NB4 (cell line): ENCODE measurements at regions not wholly inside any gene's neighbourhood (a gene's known extent, or its start where the extent isn't known, plus 50 kb on each side); places are given as distances from the start of the nearest gene placed in this dataset.
"Not testable (repeated sequence)": the region's sequence is repeated elsewhere in the genome, so short reads cannot be mapped to it uniquely, and the experiment has no call there.

Experiments used
- DNase-seq: peaks from one replicate; pipeline ENCODE4 v3.0.0; 2010; ENCODE audit warnings: low read depth
- H3K4me3 ChIP-seq: one replicate; pipeline ENCODE4 v1.5.1; 2011; ENCODE audit warnings: mild to moderate bottlenecking, low read depth, low read length, moderate library complexity
- CTCF ChIP-seq: IDR thresholded peaks from one replicate; pipeline ENCODE4 v1.5.1; 2012; ENCODE audit warnings: low read depth, low read length
- MAX ChIP-seq: IDR thresholded peaks from 2 replicates; pipeline ENCODE4 v1.6.1; 2011; ENCODE audit warnings: low read depth, low read length
- MYC ChIP-seq: IDR thresholded peaks from 2 replicates; pipeline ENCODE4 v1.6.1; 2011; ENCODE audit warnings: low read depth, low read length
- POLR2A ChIP-seq: IDR thresholded peaks from 2 replicates; pipeline ENCODE4 v1.6.1; 2011; ENCODE audit warnings: mild to moderate bottlenecking; ENCODE audit not compliant: insufficient read length; ENCODE audit errors: extremely low read depth

- peak; percentile 42 for DNase-seq
- H3K4me3 ChIP-seq = no peak overlapping the region
- TF ChIP-seq CTCF (no peak), MYC (no peak), MAX (no peak), POLR2A (no peak)
These were observed 177.5 kb downstream of the TLE3 start for GRCh38 chr15:69920221-69920620.

- no peak for TF ChIP-seq POLR2A
- TF ChIP-seq MAX = no peak
- TF ChIP-seq MYC = no peak
- TF ChIP-seq CTCF = no peak
- H3K4me3 ChIP-seq = no peak overlapping the region
These were observed 175.8 kb downstream of the TLE3 start for GRCh38 chr15:69921626-69922619.

GRCh38 chr15:69924531-69924930 lies 173.2 kb downstream of the TLE3 start:
- TF ChIP-seq CTCF (no peak), MYC (no peak), MAX (no peak), POLR2A (no peak)
- no peak for DNase-seq
- H3K4me3 ChIP-seq = no peak overlapping the region

More at GRCh38 chr15:69921626-69922619, 175.8 kb downstream of the TLE3 start:
- DNase-seq = peak; percentile 31

- TF ChIP-seq CTCF (no peak), MAX (no peak), POLR2A (no peak), MYC (no peak)
These were observed 171.7 kb downstream of the TLE3 start for GRCh38 chr15:69926006-69926405.

GRCh38 chr15:69926721-69927120 lies 171.0 kb downstream of the TLE3 start:
- TF ChIP-seq POLR2A = no peak
- no peak for DNase-seq
- no peak overlapping the region for H3K4me3 ChIP-seq

More at GRCh38 chr15:69926006-69926405, 171.7 kb downstream of the TLE3 start:
- no peak overlapping the region for H3K4me3 ChIP-seq
- no peak for DNase-seq

GRCh38 chr15:69928890-69929289 lies 168.8 kb downstream of the TLE3 start:
- not testable (repeated sequence) for H3K4me3 ChIP-seq, DNase-seq
